ENCODE measurements at regions not wholly inside any gene's neighbourhood (a gene's known extent, or its start where the extent isn't known, plus 50 kb on each side); places are given as distances from the start of the nearest gene placed in this dataset.

- no peaks in the 10 kb centered on the region for H3K79me2 ChIP-seq (ENCODE audit: control insufficient read depth, insufficient read depth, low read length)
- H3K9ac ChIP-seq (ENCODE audit: insufficient read depth in 1 of 2, low read depth in 2 of 2, low read length in 2 of 2), result no peak overlapping the region
- DNase-seq (ENCODE audit: extremely low read depth in 1 of 4, low spot score in 3 of 4), result no peak
- H3K27me3 ChIP-seq (ENCODE audit: control insufficient read depth in 2 of 2, insufficient read depth in 2 of 2, low read length in 2 of 2), result no peaks in the 10 kb centered on the region
- H3K4me1 ChIP-seq (replicated peaks in 1 of 2; ENCODE audit: control insufficient read depth in 2 of 2, insufficient read depth in 2 of 2, low read length in 2 of 2), result no peaks in the 10 kb centered on the region
- intact Hi-C loops (cut with micrococcal nuclease), result no loop called here
- no peaks in the 10 kb centered on the region for H3K9me1 ChIP-seq (ENCODE audit: control insufficient read depth, insufficient read depth, low read length)
- CTCF ChIA-PET (ENCODE audit: low intra/inter-chr PET ratio), result no interaction called here
- no TSS peak for BruUV-seq (replicated peaks)
- H3K9me3 ChIP-seq (replicated peaks; ENCODE audit: control insufficient read depth, insufficient read depth, low read depth, low read length), result peaks cover 2% of the 10 kb centered on the region; the same call in 1 of the 2 replicates
- POLR2A ChIA-PET, result no interaction called here
- no peak for ATAC-seq
- TF ChIP-seq NUFIP1 (IDR thresholded peaks at IDR 0.05; ENCODE audit: partially characterized antibody), result no peak
- no peak for TF ChIP-seq MAFG (tag; conservative IDR thresholded peaks at IDR 0.05)
- no peak for TF ChIP-seq MTA1 (IDR thresholded peaks at IDR 0.05; ENCODE audit: borderline replicate concordance)
- TF ChIP-seq KAT7 (CRISPR knock-in tag; IDR thresholded peaks at IDR 0.05; ENCODE audit: borderline replicate concordance), result no peak
- no peak for TF ChIP-seq KLF6 (CRISPR knock-in tag; IDR thresholded peaks at IDR 0.05; ENCODE audit: borderline replicate concordance)
- no peak for TF ChIP-seq DNMT1 (IDR thresholded peaks at IDR 0.05)
- TF ChIP-seq FOXM1 (IDR thresholded peaks at IDR 0.05; ENCODE audit: low read depth), result no peak
- TF ChIP-seq FOXM1 (CRISPR knock-in tag; IDR thresholded peaks at IDR 0.05; ENCODE audit: low read depth), result no peak
- no peak for TF ChIP-seq SIN3B (IDR thresholded peaks at IDR 0.05; ENCODE audit: low read depth)
- TF ChIP-seq SETDB1 (IDR thresholded peaks at IDR 0.05; ENCODE audit: low read length), result no peak
- no peak for TF ChIP-seq KHSRP (IDR thresholded peaks at IDR 0.05)
- TF ChIP-seq MCM2 (IDR thresholded peaks at IDR 0.05; ENCODE audit: low read depth), result no peak
- TF ChIP-seq HOMEZ (CRISPR knock-in tag; IDR thresholded peaks at IDR 0.05), result no peak
- TF ChIP-seq GATAD2A (IDR thresholded peaks at IDR 0.05), result no peak
- no peak for TF ChIP-seq CREB3 (tag; conservative IDR thresholded peaks at IDR 0.05; ENCODE audit: low read depth)
- no peaks in the 10 kb centered on the region for H3K36me3 ChIP-seq (ENCODE audit: control insufficient read depth, insufficient read depth, low read length)
- no peak overlapping the region for H3K4me3 ChIP-seq
- in situ Hi-C loops (cut with MboI), result no loop called here
- no peak overlapping the region for H2AFZ ChIP-seq (ENCODE audit: low read depth, low read length)
- H3K4me2 ChIP-seq (ENCODE audit: insufficient read depth, low read length), result no peak overlapping the region
- FAIRE-seq, result no peak
- H4K20me1 ChIP-seq (replicated peaks; ENCODE audit: control insufficient read depth, insufficient read depth, low read length), result no peaks in the 10 kb centered on the region
- WGBS (ENCODE audit: insufficient coverage, low coverage, missing lambda C conversion rate), result under 1% methylated on average over 16 of the region's 16 CpGs
- H3K27ac ChIP-seq (ENCODE audit: extremely low read depth, low read depth, low read length), result no peak overlapping the region
These were observed 966.7 kb upstream of the ZNF722 start for GRCh38 chr7:63031838-63032436.
